ENCODE measurements at regions not wholly inside any gene's neighbourhood (a gene's known extent, or its start where the extent isn't known, plus 50 kb on each side); places are given as distances from the start of the nearest gene placed in this dataset.

DNA sequence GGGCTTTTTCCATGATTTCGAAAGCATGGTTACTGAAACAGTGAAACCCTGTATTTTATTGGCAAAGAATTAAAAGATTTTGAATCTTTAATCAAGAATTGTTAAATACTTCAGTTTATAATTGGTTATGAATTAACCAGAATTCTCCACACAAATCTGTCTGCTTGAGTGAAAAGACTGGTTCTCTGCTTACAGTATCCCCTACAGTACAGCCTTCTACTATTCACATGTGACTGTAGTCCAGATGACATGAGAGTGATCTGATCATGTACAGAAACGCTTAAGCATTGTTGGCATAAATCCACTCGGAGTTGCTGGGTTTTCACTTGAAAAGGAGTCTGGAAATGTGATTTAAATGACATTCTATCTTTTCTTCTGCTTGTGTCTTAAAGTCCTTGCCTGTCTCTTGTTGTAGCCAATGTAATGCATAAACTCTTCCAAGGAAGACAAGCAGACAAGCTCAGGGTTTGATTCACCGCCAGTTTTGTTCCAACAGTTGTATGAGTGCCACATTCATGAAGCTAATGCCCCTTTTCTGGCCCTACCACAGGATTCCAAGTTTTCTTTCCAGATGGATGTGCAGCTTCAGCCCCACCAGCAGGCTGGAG is 222.0 kb upstream of the LRIG3 start:
- no peaks in the 10 kb centered on the region for H3K27me3 ChIP-seq (replicated peaks; ENCODE audit: insufficient read depth, low read depth, low read length, poor library complexity)
- H3K4me3 ChIP-seq (ENCODE audit: low read depth, low read length, poor library complexity, severe bottlenecking) = no peak overlapping the region
- no peaks in the 10 kb centered on the region for H3K9me3 ChIP-seq (ENCODE audit: low read depth, low read length, poor library complexity, severe bottlenecking)
- TF ChIP-seq CTCF (conservative IDR thresholded peaks at IDR 0.05; ENCODE audit: low read depth, low read length) (no peak), EZH2 (IDR thresholded peaks at IDR 0.05; ENCODE audit: borderline replicate concordance, low read depth, low read length, poor library complexity, severe bottlenecking) (no peak)
- ChIA-PET CTCF (no interaction called here), POLR2A (ENCODE audit: low non-redundant PET) (no interaction called here)
- intact Hi-C loops (cut with micrococcal nuclease; ENCODE audit: unreplicated experiment) = no loop called here
- no peak overlapping the region for H3K27ac ChIP-seq (ENCODE audit: low read depth, low read length, poor library complexity, severe bottlenecking)
- no peak for DNase-seq (ENCODE audit: low spot score)
- no peaks in the 10 kb centered on the region for H3K36me3 ChIP-seq (ENCODE audit: insufficient read depth, low read length, poor library complexity, severe bottlenecking)
- H3K4me1 ChIP-seq (ENCODE audit: insufficient read depth, low read length, poor library complexity, severe bottlenecking) = no peaks in the 10 kb centered on the region
- BruUV-seq (replicated peaks) = no TSS peak

- TF ChIP-seq CTCF (conservative IDR thresholded peaks at IDR 0.05; ENCODE audit: low read depth, low read length) = no peak
- no peak for TF ChIP-seq EZH2 (IDR thresholded peaks at IDR 0.05; ENCODE audit: borderline replicate concordance, low read depth, low read length, poor library complexity, severe bottlenecking)
- Histone ChIP-seq H3K9me3 (ENCODE audit: low read depth, low read length, poor library complexity, severe bottlenecking) (no peaks in the 10 kb centered on the region), H3K36me3 (ENCODE audit: insufficient read depth, low read length, poor library complexity, severe bottlenecking) (no peaks in the 10 kb centered on the region), H3K27ac (ENCODE audit: low read depth, low read length, poor library complexity, severe bottlenecking) (no peak overlapping the region), H3K4me3 (ENCODE audit: low read depth, low read length, poor library complexity, severe bottlenecking) (no peak overlapping the region), H3K4me1 (ENCODE audit: insufficient read depth, low read length, poor library complexity, severe bottlenecking) (no peaks in the 10 kb centered on the region), H3K27me3 (replicated peaks; ENCODE audit: insufficient read depth, low read depth, low read length, poor library complexity) (no peaks in the 10 kb centered on the region)
- DNase-seq (ENCODE audit: low spot score) = no peak
- intact Hi-C loops (cut with micrococcal nuclease; ENCODE audit: unreplicated experiment) = no loop called here
- POLR2A ChIA-PET (ENCODE audit: low non-redundant PET) = no interaction called here
- CTCF ChIA-PET = no interaction called here
- no TSS peak for BruUV-seq (replicated peaks)
These were observed 214.4 kb upstream of the LRIG3 start for GRCh38 chr12:59134750-59135149.

- TF ChIP-seq CTCF (conservative IDR thresholded peaks at IDR 0.05; ENCODE audit: low read depth, low read length) = no peak
- TF ChIP-seq EZH2 (IDR thresholded peaks at IDR 0.05; ENCODE audit: borderline replicate concordance, low read depth, low read length, poor library complexity, severe bottlenecking) = no peak
- H3K9me3 ChIP-seq (ENCODE audit: low read depth, low read length, poor library complexity, severe bottlenecking) = no peaks in the 10 kb centered on the region
- no TSS peak for BruUV-seq (replicated peaks)
- POLR2A ChIA-PET (ENCODE audit: low non-redundant PET) = no interaction called here
- no peak for DNase-seq (ENCODE audit: low spot score)
- H3K36me3 ChIP-seq (ENCODE audit: insufficient read depth, low read length, poor library complexity, severe bottlenecking) = no peaks in the 10 kb centered on the region
- CTCF ChIA-PET = no interaction called here
- no peaks in the 10 kb centered on the region for H3K4me1 ChIP-seq (ENCODE audit: insufficient read depth, low read length, poor library complexity, severe bottlenecking)
- no peak overlapping the region for H3K27ac ChIP-seq (ENCODE audit: low read depth, low read length, poor library complexity, severe bottlenecking)
- intact Hi-C loops (cut with micrococcal nuclease; ENCODE audit: unreplicated experiment) = no loop called here
- H3K4me3 ChIP-seq (ENCODE audit: low read depth, low read length, poor library complexity, severe bottlenecking) = no peak overlapping the region
- H3K27me3 ChIP-seq (replicated peaks; ENCODE audit: insufficient read depth, low read depth, low read length, poor library complexity) = no peaks in the 10 kb centered on the region
These were observed 211.2 kb upstream of the LRIG3 start for GRCh38 chr12:59131462-59131861.
